A172 (cell line): ENCODE measurements at regions not wholly inside any gene's neighbourhood (a gene's known extent, or its start where the extent isn't known, plus 50 kb on each side); places are given as distances from the start of the nearest gene placed in this dataset.
"Not testable (repeated sequence)": the region's sequence is repeated elsewhere in the genome, so short reads cannot be mapped to it uniquely, and the experiment has no call there.

ENCODE experiments used
- DNase-seq: peaks from one replicate; pipeline ENCODE4 v3.0.0-alpha.2; 2015; ENCODE audit warnings: low spot score

GRCh38 chr1:47594627-47595026, 156.8 kb downstream of the FOXD2 start:
- no peak for DNase-seq

GRCh38 chr1:47596328-47596727, 158.5 kb downstream of the FOXD2 start:
- no peak for DNase-seq

DNA sequence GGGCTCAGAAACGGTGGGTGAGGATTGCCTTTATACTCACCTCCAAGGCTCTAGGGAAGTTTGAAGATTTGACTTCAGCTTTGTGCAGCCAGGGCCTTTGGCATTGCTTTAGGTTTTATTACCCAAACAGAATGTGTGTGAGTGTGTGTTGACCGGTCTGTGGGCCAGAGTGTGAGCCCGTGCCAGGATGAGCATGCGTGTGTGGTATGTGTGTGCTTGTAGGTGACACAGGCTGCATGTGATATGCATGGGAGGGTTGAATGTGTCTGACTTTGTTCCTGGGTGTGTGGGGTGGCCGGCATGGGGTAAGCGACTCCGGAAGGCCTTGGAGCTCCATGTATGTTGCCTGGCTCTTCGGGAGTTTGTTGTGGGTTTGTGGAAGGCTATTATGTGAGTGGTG, 160.5 kb downstream of the FOXD2 start:
- no peak for DNase-seq

DNA sequence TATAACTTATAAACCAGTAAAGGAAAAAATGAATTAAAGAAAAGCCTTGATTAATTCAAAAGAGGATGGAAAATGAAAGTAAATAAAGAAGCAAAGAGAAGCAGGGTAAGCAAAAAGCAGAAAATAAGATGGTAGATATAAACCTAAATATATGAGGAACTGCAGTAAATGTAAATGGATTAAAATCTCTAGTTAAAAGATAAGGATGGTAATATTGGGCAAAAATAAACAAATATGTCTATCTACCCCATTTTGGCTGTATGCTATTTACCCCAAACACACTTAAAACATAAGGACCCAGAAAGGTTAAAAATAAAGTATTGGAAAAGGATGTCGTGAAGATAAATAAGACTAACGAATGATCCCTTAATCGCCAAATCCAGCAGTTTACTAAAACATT, 161.9 kb downstream of the FOXD2 start:
- DNase-seq, result no peak

DNA sequence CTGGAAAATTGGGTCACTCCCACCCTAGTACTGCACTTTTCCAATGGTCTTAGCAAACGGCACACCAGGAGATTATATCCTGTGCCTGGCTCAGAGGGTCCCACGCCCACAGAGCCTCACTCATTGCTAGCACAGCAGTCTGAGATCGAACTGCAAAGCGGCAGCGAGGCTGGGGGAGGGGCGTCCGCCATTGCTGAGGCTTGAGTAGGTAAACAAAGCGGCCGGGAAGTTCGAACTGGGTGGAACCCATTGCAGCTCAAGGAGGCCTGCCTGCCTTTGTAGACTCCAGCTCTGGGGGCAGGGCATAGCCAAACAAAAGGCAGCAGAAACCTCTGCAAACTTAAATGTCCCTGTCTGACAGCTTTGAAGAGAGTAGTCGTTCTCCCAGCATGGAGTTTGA, 164.6 kb downstream of the FOXD2 start:
- not testable (repeated sequence) for DNase-seq

DNA sequence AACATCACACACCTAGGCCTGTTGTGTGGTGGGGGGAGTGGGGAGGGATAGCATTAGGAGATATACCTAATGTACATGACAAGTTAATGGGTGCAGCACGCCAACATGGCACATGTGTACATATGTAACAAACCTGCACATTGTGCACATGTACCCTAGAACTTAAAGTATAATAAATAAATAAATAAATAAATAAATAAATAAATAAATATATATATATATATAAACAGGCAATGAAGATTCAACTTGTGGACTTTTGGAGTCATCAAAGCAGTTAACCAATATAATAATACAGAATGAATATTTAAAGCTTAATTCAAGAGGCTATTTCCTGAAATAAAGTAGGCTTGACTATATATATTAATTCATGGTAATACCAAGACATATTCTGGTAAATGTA, 167.0 kb downstream of the FOXD2 start:
- DNase-seq, result not testable (repeated sequence)

DNA sequence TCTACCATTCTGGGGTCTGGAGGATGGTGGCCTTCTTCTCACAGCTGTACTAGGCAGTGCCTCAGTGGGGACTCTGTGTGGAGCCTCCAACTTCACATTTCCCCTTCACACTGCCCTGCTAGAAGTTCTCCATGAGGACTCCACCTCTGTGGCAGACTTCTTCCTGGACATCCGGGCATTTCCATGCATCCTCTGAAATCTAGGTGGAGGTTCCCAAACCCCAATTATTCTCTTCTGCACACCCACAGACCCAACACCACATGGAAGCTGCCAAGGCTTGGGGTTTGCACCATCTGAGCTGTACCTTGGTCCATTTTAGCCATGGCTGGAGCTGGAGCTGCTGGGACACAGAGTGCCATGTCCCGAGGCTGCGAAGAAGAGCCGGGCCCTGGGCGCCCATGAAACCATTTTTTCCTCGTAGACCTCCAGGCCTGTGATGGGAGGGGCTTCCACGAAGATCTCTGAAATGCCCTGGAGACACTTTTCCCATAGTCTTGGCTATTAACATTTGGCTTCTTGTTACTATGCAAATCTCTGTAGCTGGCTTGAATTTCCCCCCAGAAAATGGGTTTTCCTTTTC, 170.5 kb downstream of the FOXD2 start:
- DNase-seq, result no peak

GRCh38 chr1:47611992-47612391, 174.1 kb downstream of the FOXD2 start:
- no peak for DNase-seq

- no peak for DNase-seq
Observed at GRCh38 chr1:47612819-47613218, 175.0 kb downstream of the FOXD2 start.

DNA sequence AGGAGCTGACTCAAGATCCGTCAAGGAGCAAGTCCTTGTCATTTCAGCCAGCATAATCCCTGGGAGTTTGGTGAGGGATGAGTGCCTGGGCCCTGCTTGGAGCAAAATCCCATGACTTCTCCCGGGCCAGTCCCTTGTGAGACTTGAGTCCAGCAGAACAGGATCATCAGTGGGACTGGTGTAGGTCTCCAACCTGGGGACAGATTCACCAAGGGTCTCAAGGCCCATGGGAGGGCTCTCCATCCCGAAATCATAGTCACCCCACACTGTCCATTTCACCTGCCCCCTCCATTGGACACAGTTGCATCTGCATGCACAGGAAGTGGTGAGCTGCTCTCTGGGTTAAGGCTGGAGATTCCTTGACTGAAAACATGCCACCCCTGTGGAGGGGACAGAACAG, 178.2 kb downstream of the FOXD2 start:
- DNase-seq, result no peak

DNA sequence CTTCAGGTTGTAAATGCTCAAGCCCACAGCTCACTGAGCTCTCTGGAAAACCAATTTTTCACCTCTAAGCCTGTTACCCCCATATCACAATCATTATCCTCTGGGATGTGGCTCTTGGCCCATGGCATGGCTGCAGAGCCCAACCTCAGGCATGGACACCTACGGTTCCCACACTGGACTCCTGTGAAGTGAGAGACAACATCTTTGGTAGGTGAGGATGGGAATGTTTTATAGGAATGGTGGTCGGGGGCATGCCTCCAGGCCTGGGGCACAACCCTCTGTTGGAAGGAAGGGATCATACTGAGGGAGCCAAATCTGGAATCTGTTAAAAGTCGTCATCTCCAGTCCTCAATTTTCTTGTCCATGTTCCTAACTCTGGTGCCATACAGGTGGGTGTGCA, 179.1 kb downstream of the FOXD2 start:
- no peak for DNase-seq

- no peak for DNase-seq
Observed at GRCh38 chr1:47617381-47618221, 179.8 kb downstream of the FOXD2 start.

DNA sequence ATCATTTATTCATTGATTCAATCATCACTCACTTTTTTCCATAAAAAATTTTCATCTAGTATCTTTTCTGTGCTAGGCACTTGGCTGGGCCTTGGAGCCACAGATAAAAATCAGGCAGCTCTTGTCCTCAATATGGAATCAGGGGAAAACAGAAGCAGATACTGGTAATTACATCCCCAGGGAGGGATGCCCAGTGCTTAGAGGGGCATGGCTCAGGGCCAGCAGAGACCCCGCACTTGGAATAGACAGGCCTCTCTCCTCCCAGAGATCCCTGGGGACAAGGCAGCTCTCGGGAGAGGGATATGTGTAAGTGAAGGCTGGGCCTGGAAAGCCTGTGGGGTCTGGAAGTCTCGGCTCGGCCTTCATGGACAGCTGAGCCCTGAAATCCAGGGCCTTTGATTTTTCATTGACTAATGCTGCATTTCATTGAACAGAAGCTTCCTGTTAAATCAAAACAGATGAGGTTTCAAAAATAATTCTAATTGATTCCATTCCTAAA, 180.4 kb downstream of the FOXD2 start:
- no peak for DNase-seq

GRCh38 chr1:47618830-47619229, 181.0 kb downstream of the FOXD2 start:
- no peak for DNase-seq

GRCh38 chr1:47621483-47621882, 183.6 kb downstream of the FOXD2 start:
- no peak for DNase-seq

GRCh38 chr1:47621977-47622376, 184.1 kb downstream of the FOXD2 start:
- DNase-seq, result no peak

- no peak for DNase-seq
Observed at GRCh38 chr1:47622776-47623556, 185.1 kb downstream of the FOXD2 start.

- DNase-seq, result no peak
Observed at GRCh38 chr1:47623557-47623940, 185.7 kb downstream of the FOXD2 start.

DNA sequence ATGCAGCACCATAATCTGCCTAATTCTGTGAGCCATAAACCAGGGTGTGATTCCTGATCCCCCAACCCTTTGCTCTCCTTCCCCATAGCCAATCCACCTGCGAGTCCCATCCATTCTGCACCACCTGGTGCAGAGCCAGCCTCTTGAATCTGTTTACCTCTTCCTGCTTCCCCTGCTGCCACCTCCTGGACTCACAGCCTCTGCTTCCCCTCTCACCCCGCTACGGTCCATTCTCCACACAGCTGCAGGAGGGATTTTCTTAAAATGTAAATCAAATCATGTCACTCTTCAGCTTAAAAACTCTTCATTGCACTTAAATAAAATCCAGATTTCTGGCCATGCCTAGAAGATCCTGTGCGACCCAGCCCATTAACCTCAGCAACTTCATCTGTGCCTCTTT, 186.7 kb downstream of the FOXD2 start:
- DNase-seq, result no peak

DNA sequence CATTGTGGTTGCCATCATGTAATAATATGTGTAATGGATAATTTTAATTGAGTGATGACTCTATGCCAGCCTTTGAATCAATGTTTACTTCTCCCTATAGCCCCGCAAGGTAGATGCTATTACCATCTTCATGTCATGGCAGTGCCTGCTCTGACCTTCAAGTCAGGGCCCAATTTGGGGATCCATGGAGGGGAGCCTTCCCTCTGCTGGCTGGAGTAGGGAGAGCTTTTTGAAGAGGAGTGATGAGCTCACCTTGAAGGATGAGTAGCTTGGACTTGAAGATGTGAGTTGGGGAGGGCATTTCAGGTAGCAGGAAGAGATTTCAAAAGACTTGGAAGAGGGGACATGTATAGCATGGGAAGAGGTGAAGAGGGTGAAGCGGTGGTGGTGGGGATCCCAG, 189.2 kb downstream of the FOXD2 start:
- DNase-seq, result no peak

GRCh38 chr1:47627471-47628370, 189.9 kb downstream of the FOXD2 start:
- no peak for DNase-seq

GRCh38 chr1:47629201-47629600, 191.4 kb downstream of the FOXD2 start:
- no peak for DNase-seq
